SK-N-SH treated with all-trans-retinoic acid at 6 μM for 48 hours (cell line): ENCODE measurements at regions not wholly inside any gene's neighbourhood (a gene's known extent, or its start where the extent isn't known, plus 50 kb on each side); places are given as distances from the start of the nearest gene placed in this dataset.

ENCODE experiments used
- ATAC-seq: fragments of 200-7000 bp; cut with Tn5 transposase; 3 replicates; pipeline ENCODE4 v1.9.1; 2020; ENCODE audit warnings: mild to moderate bottlenecking, moderate library complexity
- ARNTL ChIP-seq: fragments of 450-650 bp; formaldehyde crosslinking; IDR thresholded peaks from 2 replicates; pipeline ENCODE4 v1.5.0; 2020; ENCODE audit warnings: low read depth, mild to moderate bottlenecking, moderate library complexity, borderline replicate concordance
- BACH2 ChIP-seq: fragments of 250-450 bp; sonication (Bioruptor Pico); IDR thresholded peaks from 2 replicates; pipeline ENCODE4 v1.9.0; 2021; ENCODE audit warnings: mild to moderate bottlenecking, borderline replicate concordance
- CREB5 ChIP-seq: fragments of 250-450 bp; sonication (Bioruptor Pico); IDR thresholded peaks from 2 replicates; pipeline ENCODE4 v1.5.1; 2020; ENCODE audit warnings: low read depth, mild to moderate bottlenecking, moderate library complexity
- CSDC2 ChIP-seq: fragments of 250-450 bp; sonication (Bioruptor Pico); IDR thresholded peaks from 2 replicates; pipeline ENCODE4 v1.5.0; 2020; ENCODE audit warnings: mild to moderate bottlenecking, moderate library complexity
- CSRNP3 ChIP-seq: fragments of 250-450 bp; sonication (Bioruptor Pico); IDR thresholded peaks from 2 replicates; pipeline ENCODE4 v1.5.1; 2021; ENCODE audit warnings: mild to moderate bottlenecking, moderate library complexity
- ESRRG ChIP-seq: fragments of 250-450 bp; sonication (Bioruptor Pico); IDR thresholded peaks from 2 replicates; pipeline ENCODE4 v1.6.1; 2021; ENCODE audit warnings: mild to moderate bottlenecking
- GLIS3 ChIP-seq: fragments of 250-450 bp; sonication (Bioruptor Pico); IDR thresholded peaks from 2 replicates; pipeline ENCODE4 v1.5.0; 2020; ENCODE audit warnings: mild to moderate bottlenecking, moderate library complexity
- ISL1 ChIP-seq: fragments of 250-450 bp; sonication (Bioruptor Pico); IDR thresholded peaks from 2 replicates; pipeline ENCODE4 v2.1.2; 2022; ENCODE audit warnings: mild to moderate bottlenecking, moderate library complexity
- OSR1 ChIP-seq: fragments of 250-450 bp; sonication (Bioruptor Pico); IDR thresholded peaks from 2 replicates; pipeline ENCODE4 v1.8.0; 2022; ENCODE audit warnings: moderate library complexity, mild to moderate bottlenecking, inconsistent platforms
- PATZ1 ChIP-seq: fragments of 250-450 bp; sonication (Bioruptor Pico); IDR thresholded peaks from 2 replicates; pipeline ENCODE4 v1.8.0; 2020; ENCODE audit warnings: mild to moderate bottlenecking, moderate library complexity, borderline replicate concordance
- POU6F1 ChIP-seq: fragments of 250-450 bp; sonication (Bioruptor Pico); IDR thresholded peaks from 2 replicates; pipeline ENCODE4 v1.8.0; 2021; ENCODE audit warnings: low read depth, mild to moderate bottlenecking, moderate library complexity, borderline replicate concordance
- PPARA ChIP-seq: fragments of 250-450 bp; sonication (Bioruptor Pico); IDR thresholded peaks from 2 replicates; pipeline ENCODE4 v1.5.0; 2020; ENCODE audit warnings: mild to moderate bottlenecking, borderline replicate concordance
- RARB ChIP-seq: fragments of 250-450 bp; sonication (Bioruptor Pico); IDR thresholded peaks from 2 replicates; pipeline ENCODE4 v1.8.0; 2021; ENCODE audit warnings: mild to moderate bottlenecking, moderate library complexity
- TCF4 ChIP-seq: fragments of 250-450 bp; sonication (Bioruptor Pico); IDR thresholded peaks from 2 replicates; pipeline ENCODE4 v1.8.0; 2021; ENCODE audit warnings: mild to moderate bottlenecking, moderate library complexity, borderline replicate concordance
- TOX ChIP-seq: fragments of 250-450 bp; sonication (Bioruptor Pico); IDR thresholded peaks from 2 replicates; pipeline ENCODE4 v1.8.0; 2021; ENCODE audit warnings: mild to moderate bottlenecking, moderate library complexity, borderline replicate concordance
- TSHZ2 ChIP-seq: fragments of 250-450 bp; sonication (Bioruptor Pico); IDR thresholded peaks from 2 replicates; pipeline ENCODE4 v1.5.0; 2020; ENCODE audit warnings: mild to moderate bottlenecking, moderate library complexity
- ZC3H10 ChIP-seq: fragments of 250-450 bp; sonication (Bioruptor Pico); IDR thresholded peaks from 2 replicates; pipeline ENCODE4 v1.5.1; 2021; ENCODE audit warnings: mild to moderate bottlenecking, moderate library complexity
- ZFP3 ChIP-seq: fragments of 250-450 bp; sonication (Bioruptor Pico); IDR thresholded peaks from 2 replicates; pipeline ENCODE4 v1.5.0; 2020; ENCODE audit warnings: mild to moderate bottlenecking, moderate library complexity
- ZFP30 ChIP-seq: fragments of 450-650 bp; formaldehyde crosslinking; IDR thresholded peaks from 2 replicates; pipeline ENCODE4 v1.5.0; 2022; ENCODE audit warnings: mild to moderate bottlenecking, moderate library complexity
- ZNF565 ChIP-seq: fragments of 450-650 bp; formaldehyde crosslinking; conservative IDR thresholded peaks from 2 replicates; pipeline ENCODE4 v1.5.0; 2020; ENCODE audit warnings: low read depth, mild to moderate bottlenecking, moderate library complexity
- ZNF70 ChIP-seq: fragments of 450-650 bp; formaldehyde crosslinking; IDR thresholded peaks from 2 replicates; pipeline ENCODE4 v1.5.0; 2020; ENCODE audit warnings: mild to moderate bottlenecking, moderate library complexity
- ZNF8 ChIP-seq: fragments of 450-650 bp; formaldehyde crosslinking; IDR thresholded peaks from 2 replicates; pipeline ENCODE4 v1.5.0; 2020; ENCODE audit warnings: mild to moderate bottlenecking, moderate library complexity

DNA sequence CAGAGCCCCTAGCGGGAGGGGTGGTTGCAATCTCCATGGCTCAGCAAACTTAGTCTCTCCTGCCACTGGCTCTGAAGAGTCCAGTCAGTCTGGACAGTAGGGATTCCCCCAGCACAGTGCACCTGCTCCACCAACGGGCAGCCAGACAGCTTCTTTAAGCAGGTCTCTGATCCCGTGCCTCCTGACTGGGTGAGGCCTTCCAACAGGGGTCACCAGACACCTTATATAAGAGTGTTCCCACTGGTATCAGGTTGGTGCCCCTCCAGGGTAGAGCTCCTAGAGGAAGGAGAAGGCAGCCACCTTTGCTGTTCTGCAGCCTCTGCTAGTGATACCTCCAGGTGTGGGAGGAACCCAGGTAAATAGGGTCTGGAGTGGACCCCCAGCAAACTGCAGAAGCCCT lies 1393.4 kb downstream of the STIM2 start:
- no peak for TF ChIP-seq BACH2 (CRISPR knock-in tag)
- no peak for TF ChIP-seq POU6F1 (CRISPR knock-in tag)
- TF ChIP-seq ESRRG (CRISPR knock-in tag), result no peak
- no peak for TF ChIP-seq ARNTL (CRISPR knock-in tag)
- no peak for TF ChIP-seq TCF4 (CRISPR knock-in tag)
- TF ChIP-seq ZFP3, result no peak
- TF ChIP-seq ISL1 (CRISPR knock-in tag), result no peak
- no peak for ATAC-seq

DNA sequence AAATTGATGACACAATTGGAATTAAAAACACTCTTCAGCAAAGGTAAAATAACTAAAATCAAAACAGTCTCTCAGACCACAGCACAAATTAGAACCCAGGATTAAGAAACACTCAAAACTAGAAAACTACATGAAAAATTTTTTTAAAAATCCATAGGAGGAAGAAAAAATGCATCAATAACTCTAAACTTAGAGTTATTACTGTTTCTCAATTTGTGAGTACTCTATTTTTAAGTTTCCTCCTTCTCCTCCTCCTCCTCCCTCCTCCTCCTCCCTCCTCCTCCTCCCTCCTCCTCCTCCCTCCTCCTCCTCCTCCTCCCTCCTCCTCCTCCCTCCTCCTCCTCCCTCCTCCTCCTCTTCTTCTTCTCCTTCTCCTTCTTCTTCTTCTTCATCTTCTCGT lies 1395.7 kb downstream of the STIM2 start:
- no peak for ATAC-seq
- TF ChIP-seq PATZ1 (CRISPR knock-in tag), result no peak
- TF ChIP-seq ZNF70, result no peak
- TF ChIP-seq CSRNP3 (CRISPR knock-in tag), result no peak
- TF ChIP-seq ZNF565, result no peak
- no peak for TF ChIP-seq CREB5 (CRISPR knock-in tag)
- no peak for TF ChIP-seq ZNF8 (CRISPR knock-in tag)

DNA sequence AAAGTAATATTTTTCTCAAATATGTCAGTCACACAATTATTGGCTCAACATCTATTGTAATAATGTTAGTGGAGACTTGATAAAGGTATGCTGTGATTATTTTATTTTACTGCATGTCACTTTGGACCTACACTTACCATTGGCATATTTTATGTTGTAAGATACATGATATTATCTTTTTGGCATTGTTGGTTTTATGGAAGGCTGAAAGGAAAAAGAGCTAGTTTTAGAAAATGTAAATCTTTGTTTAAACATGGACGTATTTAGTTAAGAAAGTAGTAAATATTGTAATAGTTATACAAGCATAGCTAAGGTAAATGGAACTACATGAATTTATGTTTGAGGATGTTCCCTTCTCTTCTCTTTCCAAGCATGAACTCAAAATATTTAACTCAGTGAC lies 1399.3 kb downstream of the STIM2 start:
- no peak for TF ChIP-seq PPARA
- ATAC-seq, result no peak

GRCh38 chr4:28267166-28267565 lies 1406.5 kb downstream of the STIM2 start:
- TF ChIP-seq TOX (CRISPR knock-in tag) (no peak), GLIS3 (CRISPR knock-in tag) (no peak), OSR1 (no peak), CSDC2 (CRISPR knock-in tag) (no peak), ZNF8 (CRISPR knock-in tag) (no peak), ZC3H10 (no peak), ISL1 (CRISPR knock-in tag) (no peak), ZFP30 (CRISPR knock-in tag) (no peak), ARNTL (CRISPR knock-in tag) (no peak), BACH2 (CRISPR knock-in tag) (no peak), ZNF565 (no peak), RARB (CRISPR knock-in tag) (no peak), PPARA (no peak)
- ATAC-seq, result no peak

GRCh38 chr4:28269426-28269825 lies 1408.8 kb downstream of the STIM2 start:
- ATAC-seq, result no peak
- TF ChIP-seq ZNF8 (CRISPR knock-in tag), result no peak
- no peak for TF ChIP-seq ZNF70
- no peak for TF ChIP-seq TSHZ2 (CRISPR knock-in tag)
- TF ChIP-seq PATZ1 (CRISPR knock-in tag), result no peak
- no peak for TF ChIP-seq PPARA
- no peak for TF ChIP-seq ESRRG (CRISPR knock-in tag)
- no peak for TF ChIP-seq ZFP3
- no peak for TF ChIP-seq OSR1
- no peak for TF ChIP-seq ZC3H10
